CD4-positive, alpha-beta T cell treated with Interleukin-15 for 1 hour (primary cell): ENCODE measurements at regions not wholly inside any gene's neighbourhood (a gene's known extent, or its start where the extent isn't known, plus 50 kb on each side); places are given as distances from the start of the nearest gene placed in this dataset.

Experiments
- DNase-seq: peaks from one replicate; pipeline ENCODE4 v3.0.0-alpha.2; 2020

- DNase-seq = no peak
Measured at GRCh38 chr4:163582703-163583102, 88.2 kb downstream of the TMA16 start.

GRCh38 chr4:163587867-163588266 lies 93.4 kb downstream of the TMA16 start:
- DNase-seq = peak; percentile 20

GRCh38 chr4:163588532-163588931 lies 94.0 kb downstream of the TMA16 start:
- no peak for DNase-seq

- no peak for DNase-seq
Measured at GRCh38 chr4:163590103-163590502, 95.6 kb downstream of the TMA16 start.

GRCh38 chr4:163590619-163591264 lies 96.3 kb downstream of the TMA16 start:
- no peak for DNase-seq

GRCh38 chr4:163591614-163592020 lies 97.1 kb downstream of the TMA16 start:
- DNase-seq = no peak

GRCh38 chr4:163592212-163592611 lies 97.7 kb downstream of the TMA16 start:
- DNase-seq = no peak

GRCh38 chr4:163595580-163595979 lies 101.1 kb downstream of the TMA16 start:
- DNase-seq = no peak

- DNase-seq = no peak
Measured at GRCh38 chr4:163598028-163598427, 103.5 kb downstream of the TMA16 start.

GRCh38 chr4:163598489-163598888 lies 104.0 kb downstream of the TMA16 start:
- no peak for DNase-seq

GRCh38 chr4:163600727-163601126 lies 106.2 kb downstream of the TMA16 start:
- no peak for DNase-seq

GRCh38 chr4:163603257-163603656 lies 108.8 kb downstream of the TMA16 start:
- DNase-seq = no peak

- DNase-seq = no peak
Measured at GRCh38 chr4:163606896-163607691, 112.6 kb downstream of the TMA16 start.

- DNase-seq = no peak
Measured at GRCh38 chr4:163609019-163609418, 114.5 kb downstream of the TMA16 start.

GRCh38 chr4:163610648-163611047 lies 116.2 kb downstream of the TMA16 start:
- DNase-seq = no peak

GRCh38 chr4:163611182-163611581 lies 116.7 kb downstream of the TMA16 start:
- peak; percentile 23 for DNase-seq

GRCh38 chr4:163611784-163612445 lies 117.4 kb downstream of the TMA16 start:
- DNase-seq = no peak

- DNase-seq = no peak
Measured at GRCh38 chr4:163612762-163613161, 118.3 kb downstream of the TMA16 start.

GRCh38 chr4:163613383-163613782 lies 118.9 kb downstream of the TMA16 start:
- DNase-seq = no peak

GRCh38 chr4:163614866-163615265 lies 120.4 kb downstream of the TMA16 start:
- DNase-seq = no peak

- no peak for DNase-seq
Measured at GRCh38 chr4:163618845-163619244, 124.4 kb downstream of the TMA16 start.

- no peak for DNase-seq
Measured at GRCh38 chr4:163620738-163621137, 126.2 kb downstream of the TMA16 start.

- DNase-seq = no peak
Measured at GRCh38 chr4:163621821-163622220, 127.3 kb downstream of the TMA16 start.
